Esophagus muscularis mucosa (tissue), 4 donors: ENCODE measurements at regions not wholly inside any gene's neighbourhood (a gene's known extent, or its start where the extent isn't known, plus 50 kb on each side); places are given as distances from the start of the nearest gene placed in this dataset.
"Not testable (repeated sequence)": the region's sequence is repeated elsewhere in the genome, so short reads cannot be mapped to it uniquely, and the experiment has no call there.

Source experiments
- DNase-seq: peaks from one replicate; pipeline ENCODE4 v3.0.0-alpha.2; 2017; ENCODE audit errors: extremely low spot score
- H3K27ac ChIP-seq, 4 donors: fragments of 200-600 bp; sonication (generic); replicated peaks in 1 of 4; 1 replicate in 3 of 4; 2 replicates in 1 of 4; pipeline ENCODE4 v1.5.1; 2016 to 2019; ENCODE audit warnings: mild to moderate bottlenecking in 1 of 4
- H3K27me3 ChIP-seq, 4 donors: fragments of 200-600 bp; sonication (generic); one replicate each; pipeline versions ENCODE4 v1.5.1 to v1.6.0; 2016 to 2019
- H3K36me3 ChIP-seq, 4 donors: fragments of 200-600 bp; sonication (generic); one replicate each; pipeline ENCODE4 v1.5.1; 2016 to 2019
- H3K4me1 ChIP-seq, 4 donors: fragments of 200-600 bp; sonication (generic); one replicate each; pipeline ENCODE4 v1.5.1; 2016 to 2019
- H3K4me3 ChIP-seq, 4 donors: fragments of 200-600 bp; sonication (generic); 1 replicate in 2 of 4; 2 replicates in 2 of 4; pipeline ENCODE4 v1.5.1; 2016 to 2019; ENCODE audit warnings: mild to moderate bottlenecking in 4 of 4, moderate library complexity in 1 of 4
- H3K9me3 ChIP-seq, 4 donors: fragments of 200-600 bp; sonication (generic); 1 replicate in 3 of 4; 2 replicates in 1 of 4; pipeline ENCODE4 v1.5.1; 2016 to 2019
- EP300 ChIP-seq: sonication (generic); formaldehyde crosslinking; IDR thresholded peaks from one replicate; pipeline ENCODE4 v1.6.1; 2017; ENCODE audit warnings: antibody characterized with exemption
- POLR2A ChIP-seq: fragments of 450-650 bp; IDR thresholded peaks from one replicate; pipeline ENCODE4 v1.6.1; 2017; ENCODE audit warnings: antibody characterized with exemption, moderate library complexity, mild to moderate bottlenecking, low read depth
- POLR2AphosphoS5 ChIP-seq, 2 donors: sonication (generic); formaldehyde crosslinking; IDR thresholded peaks; one replicate each; pipeline ENCODE4 v1.6.1; 2017; ENCODE audit warnings: antibody characterized with exemption in 2 of 2
- WGBS: methylation state at CpG from one replicate; pipeline ENCODE4 v1.1.5; 2018; 5-methylcytosine and 5-hydroxymethylcytosine counted together
- intact Hi-C: fragments of 100-400 bp; cut with DNase I; formaldehyde crosslinking; loops from one replicate; pipeline ENCODE4 v1.15.1; 2023
- TF ChIP-seq, protein P1 (sequence below), 3 experiments: fragments of 200-600 bp in 2 of 3; fragments of 450-650 bp in 1 of 3; sonication (generic) in 2 of 3; IDR thresholded peaks; one replicate each; pipeline ENCODE4 v1.5.1; 2017 to 2019; ENCODE audit warnings: antibody characterized with exemption in 3 of 3, mild to moderate bottlenecking in 2 of 3, moderate library complexity in 1 of 3

DNA sequence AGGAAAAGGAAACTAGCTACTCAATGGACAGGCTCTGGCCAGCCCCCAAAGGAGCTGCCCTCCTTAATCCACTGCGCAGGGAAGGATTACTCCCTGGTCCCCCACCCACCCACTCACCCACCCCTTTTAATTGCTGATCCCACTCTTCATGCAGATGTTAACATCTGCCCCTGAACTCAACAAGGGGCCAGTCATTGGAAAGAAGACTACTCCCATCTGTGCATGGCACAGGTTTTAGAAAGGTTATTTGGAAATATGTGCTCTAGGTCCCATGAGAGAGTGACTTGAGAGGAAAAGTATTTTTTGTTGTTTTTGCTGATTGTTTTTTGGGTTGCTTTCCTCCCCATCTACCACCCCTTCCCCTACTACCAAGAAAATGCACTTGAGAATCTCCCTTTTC is 94.4 kb upstream of the FGGY start:
- 88% methylated on average over 1 of the region's 1 CpG for WGBS
- TF ChIP-seq POLR2A (no peak), POLR2AphosphoS5 (IDR thresholded peaks at IDR 0.05) (no peak)
- TF ChIP-seq, protein P1, sequence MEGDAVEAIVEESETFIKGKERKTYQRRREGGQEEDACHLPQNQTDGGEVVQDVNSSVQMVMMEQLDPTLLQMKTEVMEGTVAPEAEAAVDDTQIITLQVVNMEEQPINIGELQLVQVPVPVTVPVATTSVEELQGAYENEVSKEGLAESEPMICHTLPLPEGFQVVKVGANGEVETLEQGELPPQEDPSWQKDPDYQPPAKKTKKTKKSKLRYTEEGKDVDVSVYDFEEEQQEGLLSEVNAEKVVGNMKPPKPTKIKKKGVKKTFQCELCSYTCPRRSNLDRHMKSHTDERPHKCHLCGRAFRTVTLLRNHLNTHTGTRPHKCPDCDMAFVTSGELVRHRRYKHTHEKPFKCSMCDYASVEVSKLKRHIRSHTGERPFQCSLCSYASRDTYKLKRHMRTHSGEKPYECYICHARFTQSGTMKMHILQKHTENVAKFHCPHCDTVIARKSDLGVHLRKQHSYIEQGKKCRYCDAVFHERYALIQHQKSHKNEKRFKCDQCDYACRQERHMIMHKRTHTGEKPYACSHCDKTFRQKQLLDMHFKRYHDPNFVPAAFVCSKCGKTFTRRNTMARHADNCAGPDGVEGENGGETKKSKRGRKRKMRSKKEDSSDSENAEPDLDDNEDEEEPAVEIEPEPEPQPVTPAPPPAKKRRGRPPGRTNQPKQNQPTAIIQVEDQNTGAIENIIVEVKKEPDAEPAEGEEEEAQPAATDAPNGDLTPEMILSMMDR (IDR thresholded peaks at IDR 0.05): no peak
- Histone ChIP-seq H3K27ac (no peak overlapping the region), H3K27me3 (no peaks in the 10 kb centered on the region), H3K4me3 (no peak overlapping the region), H3K4me1 (peaks cover 6 to 19% (median 8%) of the 10 kb centered on the region in 4 donors), H3K36me3 (no peaks in the 10 kb centered on the region), H3K9me3 (peaks cover 0 to 6% (median 3%) of the 10 kb centered on the region in 4 donors)
- DNase-seq: no peak
- intact Hi-C loops: no loop called here

- peaks cover 0 to 8% (median 3%) of the 10 kb centered on the region in 4 donors for H3K4me1 ChIP-seq
- H3K27ac ChIP-seq: peak overlapping the region in 1 of 4 donors; percentile 10
- no peaks in the 10 kb centered on the region for H3K27me3 ChIP-seq
- peaks cover 0 to 6% (median 3%) of the 10 kb centered on the region in 4 donors for H3K9me3 ChIP-seq
- DNase-seq: no peak
- no peaks in the 10 kb centered on the region for H3K36me3 ChIP-seq
- H3K4me3 ChIP-seq: no peak overlapping the region
- WGBS: 63% methylated on average over 1 of the region's 1 CpG
- intact Hi-C loops: no loop called here
- TF ChIP-seq, protein P1 (IDR thresholded peaks at IDR 0.05): no peak
- TF ChIP-seq POLR2AphosphoS5 (IDR thresholded peaks at IDR 0.05): peak in 1 of 2 donors; percentile 24
These were observed 92.9 kb upstream of the FGGY start for GRCh38 chr1:59204001-59204400.

- DNase-seq, intact Hi-C loops, H3K4me1 ChIP-seq, H3K4me3 ChIP-seq, H3K36me3 ChIP-seq, H3K27ac ChIP-seq, H3K9me3 ChIP-seq, H3K27me3 ChIP-seq: not testable (repeated sequence)
- 54% methylated on average over 4 of the region's 4 CpGs for WGBS
These were observed 90.3 kb upstream of the FGGY start for GRCh38 chr1:59206616-59207015.

GRCh38 chr1:59210430-59210829 is 86.5 kb upstream of the FGGY start:
- H3K4me3 ChIP-seq, intact Hi-C loops, H3K4me1 ChIP-seq, H3K27me3 ChIP-seq, H3K36me3 ChIP-seq, H3K27ac ChIP-seq, H3K9me3 ChIP-seq, DNase-seq: not testable (repeated sequence)
- WGBS: 92% methylated on average over 3 of the region's 3 CpGs

- Histone ChIP-seq H3K36me3 (no peaks in the 10 kb centered on the region), H3K27me3 (no peaks in the 10 kb centered on the region), H3K27ac (no peak overlapping the region), H3K4me1 (no peaks in the 10 kb centered on the region), H3K4me3 (no peak overlapping the region), H3K9me3 (no peaks in the 10 kb centered on the region)
- TF ChIP-seq, protein P1 (IDR thresholded peaks at IDR 0.05): no peak
- no peak for TF ChIP-seq POLR2A
- TF ChIP-seq EP300: no peak
- no peak for TF ChIP-seq POLR2AphosphoS5 (IDR thresholded peaks at IDR 0.05)
- DNase-seq: no peak
- 81% methylated on average over 3 of the region's 3 CpGs for WGBS
- intact Hi-C loops: no loop called here
These were observed 84.2 kb upstream of the FGGY start for GRCh38 chr1:59212706-59213105.

DNA sequence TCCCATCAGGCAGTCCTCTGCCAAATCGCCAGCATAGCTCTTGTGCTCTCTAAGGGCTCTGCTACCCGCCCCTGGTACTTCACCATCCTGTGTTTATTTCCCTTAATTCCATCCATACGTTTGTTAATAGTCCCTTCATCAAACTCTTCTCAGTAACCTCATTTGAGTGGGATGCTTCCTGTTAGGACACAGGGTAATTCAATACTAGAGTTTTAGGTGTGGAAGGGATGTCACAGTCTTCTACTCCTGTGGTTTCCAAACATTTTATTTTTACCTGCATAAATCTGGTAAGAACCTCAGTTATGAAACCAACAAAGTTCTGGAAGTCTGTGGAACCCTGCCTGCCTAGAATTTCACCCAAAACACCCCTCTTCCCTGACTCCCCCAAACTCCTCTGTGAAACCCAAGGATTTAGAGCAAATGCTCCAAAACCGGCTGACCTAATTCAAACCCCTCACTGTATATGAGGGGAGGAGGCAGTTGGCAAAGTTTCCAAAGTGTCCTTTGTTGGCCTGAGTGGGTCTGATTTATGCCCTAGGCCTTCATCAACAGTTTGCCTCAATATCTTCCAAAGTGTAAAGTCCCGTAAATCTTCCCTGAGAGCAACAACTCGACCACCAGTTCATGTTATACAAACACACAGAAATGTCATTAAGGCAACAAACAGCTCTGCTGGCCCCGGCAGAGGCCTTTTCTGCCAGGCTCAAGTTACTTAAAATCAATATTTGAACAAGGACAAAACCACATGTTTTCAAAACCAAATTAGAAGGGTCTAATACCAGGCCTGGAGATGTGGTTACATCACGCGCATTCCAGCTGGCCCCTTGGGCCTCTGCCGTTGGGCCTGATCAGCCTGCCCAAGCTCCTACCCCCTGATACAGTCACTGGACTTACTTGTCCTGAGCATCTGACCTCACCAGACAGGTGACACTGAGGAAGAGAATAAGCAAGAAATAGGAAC is 82.4 kb upstream of the FGGY start:
- WGBS: 83% methylated on average over 10 of the region's 10 CpGs
- no peak overlapping the region for H3K4me3 ChIP-seq
- H3K27ac ChIP-seq: no peak overlapping the region
- TF ChIP-seq EP300 (no peak), POLR2AphosphoS5 (IDR thresholded peaks at IDR 0.05) (no peak), POLR2A (no peak)
- TF ChIP-seq, protein P1 (IDR thresholded peaks at IDR 0.05): no peak
- H3K27me3 ChIP-seq: no peaks in the 10 kb centered on the region
- H3K9me3 ChIP-seq: no peaks in the 10 kb centered on the region
- intact Hi-C loops: no loop called here
- no peak for DNase-seq
- H3K4me1 ChIP-seq: no peaks in the 10 kb centered on the region
- no peaks in the 10 kb centered on the region for H3K36me3 ChIP-seq
